Transverse colon (tissue), 4 donors: ENCODE measurements at regions not wholly inside any gene's neighbourhood (a gene's known extent, or its start where the extent isn't known, plus 50 kb on each side); places are given as distances from the start of the nearest gene placed in this dataset.

Experiments
- DNase-seq: peaks from one replicate; pipeline ENCODE4 v3.0.0-alpha.2; 2019
- H3K27ac ChIP-seq, 4 donors: fragments of 200-600 bp; sonication (generic); 2 replicates each; pipeline ENCODE4 v1.5.1; 2016 to 2018; ENCODE audit warnings: inconsistent platforms in 4 of 4
- H3K27me3 ChIP-seq: fragments of 200-600 bp; sonication (generic); 2 replicates; pipeline ENCODE4 v1.5.1; 2017; ENCODE audit warnings: inconsistent platforms
- H3K36me3 ChIP-seq, 4 donors: fragments of 200-600 bp; sonication (generic); 2 replicates each; pipeline ENCODE4 v1.5.1; 2017 to 2019; ENCODE audit warnings: inconsistent platforms in 4 of 4
- H3K4me1 ChIP-seq, 4 donors: fragments of 200-600 bp; sonication (generic); 2 replicates each; pipeline ENCODE4 v1.5.1; 2017 to 2020; ENCODE audit warnings: inconsistent platforms in 4 of 4
- H3K4me3 ChIP-seq, 4 donors: fragments of 200-600 bp; sonication (generic); 1 replicate in 1 of 4; 2 replicates in 3 of 4; pipeline versions ENCODE4 v1.5.1 to v1.6.1; 2017 to 2019; ENCODE audit warnings: inconsistent platforms in 4 of 4
- H3K9me3 ChIP-seq, 2 donors: fragments of 200-600 bp; sonication (generic); 2 replicates each; pipeline ENCODE4 v1.5.1; 2017 to 2019; ENCODE audit warnings: inconsistent platforms in 2 of 2
- CTCF ChIP-seq, 5 experiments: fragments of 200-600 bp in 3 of 5; fragments of 450-650 bp in 2 of 5; sonication (generic) in 3 of 5; IDR thresholded peaks; 1 replicate in 2 of 5; 2 replicates in 3 of 5; pipeline ENCODE4 v1.5.1; 2016 to 2017; ENCODE audit warnings: antibody characterized with exemption in 5 of 5, inconsistent platforms in 3 of 5, mild to moderate bottlenecking in 2 of 5, moderate library complexity in 1 of 5
- EP300 ChIP-seq: sonication (generic); formaldehyde crosslinking; IDR thresholded peaks from one replicate; pipeline ENCODE4 v1.6.1; 2017; ENCODE audit warnings: antibody characterized with exemption, low read depth
- POLR2A ChIP-seq: fragments of 450-650 bp; IDR thresholded peaks from one replicate; pipeline ENCODE4 v1.6.1; 2016; ENCODE audit warnings: antibody characterized with exemption, mild to moderate bottlenecking, moderate library complexity
- POLR2AphosphoS5 ChIP-seq, 3 donors: sonication (generic); formaldehyde crosslinking; IDR thresholded peaks; one replicate each; pipeline ENCODE4 v1.6.1; 2016; ENCODE audit warnings: antibody characterized with exemption in 3 of 3
- WGBS, 2 donors: methylation state at CpG; one replicate each; pipeline ENCODE4 v1.1.5; 2018; ENCODE audit warnings: low coverage in 1 of 2; 5-methylcytosine and 5-hydroxymethylcytosine counted together
- in situ Hi-C, 4 donors: fragments of 200-750 bp; cut with MboI; loops; one replicate each; pipeline versions ENCODE4 v1.15.0 to v1.15.1; 2017; ENCODE audit warnings: low sequenced_read_pairs in 3 of 4, low pct_ligation_motif_present in 1 of 4, low pct_unique_long_range_greater_than_20kb in 1 of 4
- intact Hi-C: fragments of 100-400 bp; cut with DNase I; formaldehyde crosslinking; loops from one replicate; pipeline ENCODE4 v1.15.1; 2023; ENCODE audit warnings: low total_unique reads

GRCh38 chr18:1496096-1496495 is 591.4 kb downstream of the ADCYAP1 start:
- 63 to 67% methylated on average over 4 of the region's 4 CpGs for WGBS, 2 donors
- intact Hi-C loops = no loop called here
- in situ Hi-C loops = loop anchor here in 1 of 4 donors (25.0 kb wide), 1 partner anchor 109 kb away; no protein-coding TSS in a partner anchor
- TF ChIP-seq POLR2A (no peak), EP300 (no peak), CTCF (IDR thresholded peaks at IDR 0.05) (no peak), POLR2AphosphoS5 (IDR thresholded peaks at IDR 0.05) (no peak)
- H3K27me3 ChIP-seq = no peaks in the 10 kb centered on the region
- H3K4me1 ChIP-seq = no peaks in the 10 kb centered on the region
- peaks cover 1 to 7% of the 10 kb centered on the region in 2 donors for H3K9me3 ChIP-seq
- H3K27ac ChIP-seq = no peak overlapping the region
- no peak for DNase-seq
- H3K4me3 ChIP-seq = no peak overlapping the region
- H3K36me3 ChIP-seq = no peaks in the 10 kb centered on the region

GRCh38 chr18:1498216-1498615 is 593.5 kb downstream of the ADCYAP1 start:
- DNase-seq = no peak
- TF ChIP-seq POLR2A (no peak), EP300 (no peak), CTCF (IDR thresholded peaks at IDR 0.05) (no peak), POLR2AphosphoS5 (IDR thresholded peaks at IDR 0.05) (no peak)
- H3K9me3 ChIP-seq = peaks cover 0 to 7% of the 10 kb centered on the region in 2 donors
- no peak overlapping the region for H3K4me3 ChIP-seq
- no peaks in the 10 kb centered on the region for H3K4me1 ChIP-seq
- in situ Hi-C loops = loop anchor here in 1 of 4 donors (25.0 kb wide), 1 partner anchor 111 kb away; no protein-coding TSS in a partner anchor
- WGBS, 2 donors = 20 to 35% methylated on average over 1 of the region's 1 CpG
- no peaks in the 10 kb centered on the region for H3K36me3 ChIP-seq
- H3K27ac ChIP-seq = no peak overlapping the region
- intact Hi-C loops = no loop called here
- no peaks in the 10 kb centered on the region for H3K27me3 ChIP-seq

GRCh38 chr18:1499265-1499664 is 594.6 kb downstream of the ADCYAP1 start:
- H3K27me3 ChIP-seq = no peaks in the 10 kb centered on the region
- no peaks in the 10 kb centered on the region for H3K36me3 ChIP-seq
- intact Hi-C loops = no loop called here
- no peak for TF ChIP-seq POLR2AphosphoS5 (IDR thresholded peaks at IDR 0.05)
- no peak for TF ChIP-seq CTCF (IDR thresholded peaks at IDR 0.05)
- no peak for TF ChIP-seq EP300
- TF ChIP-seq POLR2A = no peak
- DNase-seq = no peak
- peaks cover 0 to 7% of the 10 kb centered on the region in 2 donors for H3K9me3 ChIP-seq
- no peak overlapping the region for H3K27ac ChIP-seq
- in situ Hi-C loops = loop anchor here in 1 of 4 donors (25.0 kb wide), 1 partner anchor 112 kb away; no protein-coding TSS in a partner anchor
- H3K4me3 ChIP-seq = no peak overlapping the region
- H3K4me1 ChIP-seq = no peaks in the 10 kb centered on the region

- no peaks in the 10 kb centered on the region for H3K27me3 ChIP-seq
- H3K4me1 ChIP-seq = no peaks in the 10 kb centered on the region
- no peak overlapping the region for H3K4me3 ChIP-seq
- WGBS, 2 donors = 93 to 100% methylated on average over 1 to 4 of the region's 4 CpGs
- H3K9me3 ChIP-seq = no peaks in the 10 kb centered on the region
- H3K36me3 ChIP-seq = no peaks in the 10 kb centered on the region
- TF ChIP-seq EP300 (no peak), POLR2A (no peak), POLR2AphosphoS5 (IDR thresholded peaks at IDR 0.05) (no peak), CTCF (IDR thresholded peaks at IDR 0.05) (no peak)
- in situ Hi-C loops (no loop called here), intact Hi-C loops (no loop called here)
- no peak overlapping the region for H3K27ac ChIP-seq
- DNase-seq = no peak
These were observed 599.2 kb downstream of the ADCYAP1 start for GRCh38 chr18:1503847-1504246.
